ENCODE measurements at regions not wholly inside any gene's neighbourhood (a gene's known extent, or its start where the extent isn't known, plus 50 kb on each side); places are given as distances from the start of the nearest gene placed in this dataset.

DNA sequence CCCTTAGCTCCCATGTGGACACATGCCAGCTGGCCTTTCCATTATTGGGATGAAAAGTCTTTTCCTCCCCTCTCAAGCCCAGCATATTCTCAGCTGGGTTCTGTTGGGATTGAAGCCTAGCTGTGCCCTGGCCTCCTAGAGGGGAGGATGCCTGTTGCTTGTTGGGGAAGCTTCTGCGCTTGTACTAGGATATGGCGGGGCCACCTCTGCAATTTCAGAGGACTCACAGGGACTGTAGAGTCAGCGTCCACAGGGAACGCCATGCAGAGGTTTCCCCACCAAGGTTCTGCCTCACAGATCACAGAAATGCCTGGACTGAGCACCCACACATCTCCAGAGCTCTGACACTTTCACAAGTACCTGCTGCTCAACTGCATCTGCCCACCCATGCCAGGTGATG, 288.7 kb upstream of the FOXQ1 start:
- DNase-seq: no peak

DNA sequence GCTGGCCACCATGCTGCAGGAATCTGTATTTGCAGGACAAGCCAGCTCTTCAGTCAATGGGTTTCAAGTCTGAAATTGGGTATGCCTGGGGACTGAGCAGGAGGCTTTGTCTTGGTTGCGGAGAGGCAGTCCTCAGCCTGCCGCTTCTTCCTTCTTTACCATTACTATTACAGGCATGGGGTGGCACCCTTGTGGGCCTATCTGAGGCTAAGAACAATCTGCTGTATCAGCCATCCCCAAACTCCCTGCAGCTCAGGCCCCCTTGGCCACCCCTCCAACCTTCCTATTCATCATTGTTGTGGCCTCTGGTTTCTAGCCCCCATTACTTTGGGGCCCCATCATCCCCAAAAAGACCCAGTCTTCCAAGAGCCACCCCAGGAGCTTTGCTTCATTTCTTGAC, 289.2 kb upstream of the FOXQ1 start:
- no peak for DNase-seq

GRCh38 chr6:1020837-1021236, 291.1 kb upstream of the FOXQ1 start:
- DNase-seq: no peak

- DNase-seq: no peak
Observed at GRCh38 chr6:1020133-1020532, 291.8 kb upstream of the FOXQ1 start.

DNA sequence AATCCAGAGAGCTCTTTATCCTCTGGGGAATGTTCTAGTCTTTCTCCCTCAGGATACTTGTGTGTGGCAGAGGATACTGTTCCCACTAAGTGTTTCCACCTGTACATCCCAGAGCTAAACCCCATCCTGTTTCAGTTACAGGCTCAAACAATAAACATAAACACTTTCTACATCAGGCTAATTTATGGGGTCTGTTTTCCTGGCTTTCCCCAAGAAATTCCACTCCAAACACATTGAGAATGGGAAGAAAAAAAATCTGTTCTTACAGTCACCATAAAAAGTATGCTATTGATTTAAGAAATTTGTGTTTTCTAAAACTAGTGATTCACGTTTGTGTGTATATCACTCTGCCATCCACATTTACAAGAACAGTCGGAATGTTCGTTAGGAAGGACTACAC, 293.9 kb upstream of the FOXQ1 start:
- DNase-seq: no peak

DNA sequence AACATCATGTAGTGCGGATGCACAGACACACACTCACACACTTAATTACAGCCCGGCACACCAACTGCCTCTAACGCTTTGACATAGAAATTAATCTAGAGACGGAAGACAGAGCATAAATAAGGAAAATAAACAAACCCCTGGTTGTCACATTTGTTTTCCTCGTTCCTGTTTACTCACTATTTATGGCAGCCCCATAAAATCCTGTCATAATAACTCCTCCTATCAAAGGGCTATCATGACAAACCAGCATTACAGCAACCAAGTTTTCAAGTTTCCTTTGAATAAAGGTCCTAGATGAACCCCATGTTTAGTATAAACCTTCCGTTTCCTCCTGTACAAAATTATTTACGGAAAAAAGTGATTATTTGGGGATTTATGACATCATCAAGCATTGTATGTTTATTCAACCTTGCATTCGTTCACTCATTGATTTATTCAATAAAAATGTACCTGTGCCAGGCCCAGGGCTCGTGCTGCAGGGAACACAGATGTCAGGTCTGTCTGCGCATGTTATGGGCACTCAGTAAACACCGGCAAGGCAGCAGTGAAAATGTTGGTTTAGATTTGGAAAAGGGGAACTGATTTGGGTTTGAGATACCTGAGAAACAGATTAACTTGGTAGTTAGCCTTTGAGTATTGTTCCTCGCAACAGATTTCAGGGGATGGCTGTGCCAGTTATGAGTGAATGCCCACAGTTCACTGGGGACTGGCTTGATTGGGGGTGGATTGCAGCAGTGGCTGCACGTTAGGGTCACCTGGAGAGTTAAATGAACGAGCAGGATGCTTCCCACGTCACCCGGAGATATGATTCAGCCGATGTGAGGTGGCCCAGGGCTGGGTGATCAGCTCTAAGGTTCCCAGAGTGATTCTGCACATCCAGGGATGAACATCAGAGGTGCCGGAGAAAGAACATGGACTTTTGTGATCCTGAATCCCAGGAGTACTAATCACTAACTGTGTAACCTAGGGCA, 295.3 kb upstream of the FOXQ1 start:
- no peak for DNase-seq

DNA sequence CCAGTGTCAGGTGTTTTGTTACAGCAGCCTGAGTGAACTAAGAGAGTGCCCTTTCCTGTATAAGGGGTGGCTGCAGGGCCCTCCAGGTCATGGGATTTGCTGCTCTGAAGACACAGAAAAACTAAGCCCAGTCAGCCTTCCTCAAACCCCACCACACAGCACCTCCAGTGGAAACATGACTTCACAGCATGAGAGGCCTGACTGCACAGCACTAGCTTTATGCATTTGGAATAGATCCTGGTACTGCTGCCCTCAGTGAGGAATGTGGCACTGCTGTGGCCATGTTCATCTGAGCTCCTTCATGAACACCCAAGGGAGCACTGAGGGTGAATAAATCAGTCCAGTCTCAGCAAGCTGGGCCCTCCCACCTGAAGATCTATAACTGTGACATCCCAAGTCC, 296.1 kb upstream of the FOXQ1 start:
- DNase-seq: no peak

DNA sequence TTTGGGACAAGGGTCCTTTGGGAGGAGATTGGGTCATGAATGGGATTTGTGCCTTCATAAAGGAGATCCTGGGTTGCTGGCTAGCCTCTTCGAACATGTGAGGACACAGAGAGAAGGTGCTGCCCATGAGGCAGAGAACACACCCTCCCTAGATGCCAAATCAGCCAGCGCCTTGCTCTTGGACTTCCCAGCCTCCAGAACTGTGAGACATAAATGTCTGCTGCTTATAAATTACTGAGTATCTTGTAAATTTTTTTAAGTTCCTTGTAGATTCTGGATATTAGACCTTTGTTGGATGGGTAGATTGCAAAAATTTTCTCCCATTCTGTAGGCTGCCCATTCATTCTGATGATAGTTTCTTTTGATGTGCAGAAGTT, 297.5 kb upstream of the FOXQ1 start:
- no peak for DNase-seq

DNA sequence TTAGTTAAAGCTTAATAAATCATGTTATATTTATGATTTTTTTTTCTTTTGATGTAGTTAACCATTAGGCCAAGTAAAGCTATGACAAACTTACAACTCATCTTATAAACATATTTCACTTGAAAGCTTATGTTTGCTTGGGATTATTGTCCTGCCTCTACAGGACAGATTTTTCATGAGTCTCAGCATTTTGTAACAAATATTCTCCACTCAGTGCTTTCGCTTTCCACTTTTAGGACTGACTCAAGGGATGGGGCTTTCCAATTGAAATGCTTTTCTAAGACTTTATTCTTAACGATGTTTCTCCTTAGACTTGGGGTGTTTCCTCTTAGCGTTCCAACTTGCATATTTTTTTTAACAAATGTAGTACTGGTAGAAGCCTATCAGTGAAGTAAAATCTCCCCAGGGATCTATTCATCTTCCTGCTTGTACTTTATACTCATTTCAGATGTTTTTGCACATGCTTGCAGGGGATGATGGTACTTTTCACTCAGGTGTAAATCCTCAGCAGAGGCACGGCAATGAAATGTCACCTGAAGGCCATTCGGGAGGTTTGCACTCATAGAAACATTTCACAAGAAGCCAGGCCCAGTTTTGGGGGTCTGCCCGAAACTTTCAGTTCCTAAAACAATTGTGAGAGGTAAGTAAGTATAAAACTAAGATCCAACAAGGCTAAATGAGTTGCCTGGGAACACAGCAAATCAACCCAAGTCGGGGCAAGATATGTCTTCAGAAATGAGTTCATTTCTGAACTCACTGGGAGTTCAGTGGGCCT, 298.1 kb upstream of the FOXQ1 start:
- no peak for DNase-seq

DNA sequence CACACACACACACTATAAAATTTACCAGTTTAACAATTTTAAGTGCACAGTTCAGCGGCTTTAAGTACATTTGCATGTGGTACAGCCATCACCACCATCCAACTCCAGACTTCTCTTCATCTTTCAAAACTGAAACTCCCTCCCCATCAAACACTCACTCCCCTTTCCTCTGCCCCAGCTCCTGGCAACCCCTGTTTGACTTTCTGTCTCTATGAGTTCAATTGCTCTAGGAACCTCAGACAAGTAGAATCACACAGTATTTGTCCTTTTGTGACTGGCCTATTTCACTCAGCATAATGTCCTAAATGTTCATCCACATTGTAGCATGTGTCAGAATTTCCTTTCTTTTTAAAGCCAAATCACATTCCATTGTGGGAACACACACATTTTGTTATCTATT, 302.8 kb upstream of the FOXQ1 start:
- no peak for DNase-seq

DNA sequence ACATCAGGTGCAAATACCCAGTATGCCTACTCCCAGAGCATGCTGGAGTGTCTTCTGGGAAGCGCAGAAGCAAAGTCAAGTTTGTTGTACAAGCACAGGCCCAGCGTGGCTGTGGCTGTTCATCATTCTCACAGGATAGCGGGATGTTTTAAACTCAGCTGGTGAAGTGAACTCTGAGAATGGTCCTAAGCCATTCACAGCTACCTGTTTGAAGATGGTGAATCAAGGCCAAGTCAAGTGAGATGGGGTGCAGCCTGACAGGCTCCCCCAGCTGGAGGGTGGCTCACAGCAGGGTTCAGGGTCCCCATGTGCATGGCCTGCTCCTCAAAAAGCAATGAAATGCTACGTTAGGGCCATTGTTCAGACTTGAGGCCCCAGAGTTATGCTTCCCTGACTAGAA, 304.7 kb upstream of the FOXQ1 start:
- DNase-seq: no peak

DNA sequence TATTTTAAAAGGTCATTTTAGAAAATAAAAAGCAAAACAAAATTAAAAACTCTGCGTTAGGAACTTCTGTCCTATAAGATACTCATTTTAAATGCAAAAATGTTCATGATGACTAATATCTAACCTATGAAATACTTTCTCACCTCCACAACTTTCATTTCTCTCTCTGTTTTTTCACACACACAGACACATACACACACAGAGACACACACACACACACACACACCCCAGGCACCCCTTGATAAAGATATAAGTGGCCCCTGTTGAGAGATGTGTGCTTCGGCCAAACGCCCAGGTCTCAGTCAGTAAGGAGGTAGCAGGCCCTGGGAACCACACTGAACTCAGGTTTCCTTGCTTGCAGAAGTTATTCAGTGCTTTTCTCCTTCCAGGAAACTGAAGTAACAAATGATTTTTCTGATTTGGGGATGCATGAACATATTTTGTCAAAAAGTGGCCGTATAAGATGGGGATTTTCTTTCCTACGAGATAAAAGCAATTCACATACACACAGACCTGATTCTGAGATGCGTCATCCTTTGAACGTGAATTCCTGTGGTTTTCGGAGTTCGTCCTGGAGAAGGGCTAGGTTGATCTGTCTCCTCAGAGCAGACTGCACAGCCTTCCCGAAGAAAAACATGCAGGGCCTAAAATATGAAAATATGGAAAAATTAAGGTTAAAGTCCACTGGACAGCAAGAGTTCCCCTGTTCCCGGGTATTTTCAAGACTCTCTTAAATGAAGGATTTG, 306.8 kb upstream of the FOXQ1 start:
- DNase-seq: no peak

DNA sequence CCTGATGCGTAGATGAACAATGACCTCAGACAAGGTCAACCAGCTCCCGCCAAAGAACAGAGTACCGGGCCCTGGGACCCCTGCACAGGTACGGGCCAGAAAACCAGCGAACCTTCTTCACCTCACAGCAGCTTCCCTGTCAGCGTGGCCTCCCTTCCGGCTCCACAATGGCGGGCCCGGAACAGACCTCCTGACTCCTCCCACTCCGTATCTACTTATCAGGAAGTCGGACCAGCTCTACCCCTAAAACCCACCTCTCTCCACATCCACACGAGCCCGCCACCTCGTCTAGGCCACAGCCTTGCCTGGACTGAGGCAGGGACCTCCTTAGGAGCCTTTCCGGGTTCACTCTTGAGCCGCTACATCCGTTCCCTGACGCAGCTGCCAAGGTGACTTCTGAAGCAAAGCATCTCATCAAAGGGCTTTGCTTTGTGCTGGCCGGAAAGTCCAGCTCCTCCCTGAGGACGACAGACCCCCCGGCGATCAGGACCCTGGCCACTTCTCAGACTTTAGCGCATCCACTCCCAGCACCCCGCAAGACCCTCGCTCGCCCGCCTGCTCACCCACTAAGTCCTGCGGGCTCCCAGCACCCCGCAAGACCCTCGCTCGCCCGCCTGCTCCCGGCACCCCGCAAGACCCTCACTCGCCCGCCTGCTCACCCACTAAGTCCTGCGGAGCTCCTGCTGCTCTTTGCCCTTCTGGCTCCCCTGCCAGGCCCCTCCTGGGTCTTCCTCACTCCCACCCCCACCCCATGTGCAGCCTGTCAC, 308.3 kb upstream of the FOXQ1 start:
- DNase-seq: no peak

DNA sequence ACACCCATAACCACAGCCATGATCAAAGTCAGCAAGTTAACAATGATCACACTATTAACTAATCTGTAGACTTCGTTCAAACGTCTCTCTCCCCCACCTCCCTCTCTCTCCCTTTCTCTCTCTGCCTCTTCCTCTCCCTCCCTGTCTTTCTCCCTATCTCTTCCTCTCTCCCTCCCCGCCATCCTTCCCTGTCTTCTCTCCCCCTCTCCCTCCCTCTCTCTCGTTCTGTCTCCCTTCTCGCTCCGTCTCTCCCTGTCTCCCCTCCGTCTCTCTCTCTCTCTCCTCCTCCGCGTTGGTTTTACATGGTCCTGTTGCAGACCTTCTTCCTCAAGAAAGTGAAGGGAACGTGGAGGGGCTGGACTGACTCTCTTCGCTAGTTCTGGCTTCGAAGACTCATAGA, 308.9 kb upstream of the FOXQ1 start:
- DNase-seq: no peak

GRCh38 chr6:1001655-1002349, 308.9 kb upstream of the EXOC2 start:
- no peak for DNase-seq

DNA sequence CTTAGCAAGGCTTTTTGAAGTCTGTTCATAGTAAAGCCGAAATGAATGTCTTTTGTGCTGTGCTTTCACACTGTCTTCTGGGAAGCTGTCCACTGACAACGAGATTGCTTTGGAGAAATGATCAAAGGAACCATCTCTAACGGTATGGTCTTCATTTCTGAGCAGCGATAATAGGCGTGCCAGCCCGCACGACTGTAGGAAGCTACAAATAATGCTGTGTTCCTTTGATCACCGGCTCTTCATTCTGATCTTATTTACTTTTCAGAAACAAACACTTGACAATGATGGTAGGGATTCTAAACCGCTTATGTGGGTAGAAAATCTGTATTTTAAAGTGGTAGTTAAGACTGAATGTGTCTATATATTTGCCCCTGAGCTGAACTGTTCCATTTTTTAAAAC, 306.6 kb upstream of the EXOC2 start:
- DNase-seq: no peak

DNA sequence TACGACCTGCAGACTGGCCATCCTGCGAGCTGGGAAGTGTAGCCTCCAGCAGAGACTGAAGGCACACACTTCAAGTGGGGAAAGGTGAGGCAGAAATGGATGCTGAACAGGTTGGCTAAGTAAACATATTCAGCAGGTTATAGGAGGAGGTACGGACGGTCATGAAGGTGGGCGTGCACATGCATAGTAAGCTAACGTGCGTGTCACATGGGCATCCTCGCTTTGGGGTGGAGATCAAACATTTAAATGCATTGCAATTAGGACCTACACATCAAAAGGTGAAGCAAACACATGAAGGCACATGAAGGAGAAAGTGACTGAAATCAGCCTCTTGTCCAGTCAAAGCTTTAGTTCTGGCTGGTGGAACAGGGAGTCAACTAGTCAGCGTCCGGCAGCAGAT, 305.6 kb upstream of the EXOC2 start:
- DNase-seq: no peak

DNA sequence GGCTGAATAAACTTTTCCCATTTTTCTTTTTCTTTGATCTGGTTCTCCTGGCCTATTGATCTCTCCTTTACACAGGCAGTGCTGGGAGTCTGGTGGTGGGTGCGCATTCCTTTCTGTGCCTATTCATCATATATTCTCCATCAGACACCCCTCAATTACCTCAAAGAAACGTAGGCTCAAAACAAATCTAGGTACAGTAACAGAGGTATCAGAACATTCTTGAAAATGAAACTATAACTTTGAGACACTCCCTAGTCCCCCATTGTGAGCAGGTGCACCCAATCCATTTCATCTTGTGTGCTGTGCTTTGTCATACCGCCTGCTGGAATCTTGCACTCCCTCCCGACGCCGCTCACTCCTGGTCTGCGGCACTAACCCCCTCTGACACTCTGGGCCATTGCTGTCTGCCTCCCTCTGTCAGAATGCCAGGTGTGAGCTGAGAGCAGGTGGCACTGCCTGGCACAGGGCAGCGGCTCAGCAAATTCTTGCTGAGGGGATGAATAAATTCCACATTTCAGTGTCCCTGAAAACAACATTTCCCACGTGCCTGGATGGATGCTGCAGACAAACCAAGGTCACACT, 303.4 kb upstream of the EXOC2 start:
- DNase-seq: no peak

GRCh38 chr6:991192-991591, 298.3 kb upstream of the EXOC2 start:
- no peak for DNase-seq

GRCh38 chr6:984031-984430, 291.1 kb upstream of the EXOC2 start:
- DNase-seq: no peak

DNA sequence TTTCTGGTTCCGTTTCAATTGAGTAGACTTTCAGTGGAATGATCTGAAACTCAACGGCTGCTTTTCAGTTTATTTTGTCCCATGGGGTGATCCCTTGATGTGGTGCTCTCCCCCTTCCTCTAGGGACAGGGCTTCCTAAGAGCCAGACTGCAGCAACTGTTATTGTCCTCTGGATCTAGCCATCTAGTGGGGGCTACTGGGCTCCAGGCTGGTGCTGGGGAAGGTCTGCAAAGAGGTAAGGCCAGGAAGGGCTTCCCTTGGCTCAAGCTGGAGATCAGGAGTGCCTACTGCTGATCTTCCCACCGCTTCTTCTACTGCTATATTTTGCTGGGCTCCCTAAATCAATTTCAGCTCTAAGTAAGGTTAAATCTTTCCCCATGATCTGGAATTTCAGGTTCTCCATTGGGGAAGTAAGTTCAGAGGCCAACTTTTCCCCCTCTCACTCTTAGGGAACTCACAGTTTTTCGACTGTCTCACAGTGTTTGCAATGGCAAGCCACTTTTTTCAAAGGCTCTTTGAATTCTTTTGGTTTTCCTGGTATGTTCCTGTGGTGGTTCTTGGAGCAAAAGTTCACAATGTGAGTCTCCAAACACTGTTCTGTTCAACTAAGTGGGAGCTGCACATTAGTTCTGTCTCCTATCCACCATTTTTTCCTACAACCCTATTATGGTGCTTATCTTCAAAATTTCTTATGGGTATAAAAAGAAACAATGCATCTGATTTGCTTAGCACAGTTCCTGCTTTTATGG, 286.2 kb upstream of the EXOC2 start:
- no peak for DNase-seq

All from AML-193 (cell line).